Gastrocnemius medialis (tissue), 4 donors: ENCODE measurements at regions not wholly inside any gene's neighbourhood (a gene's known extent, or its start where the extent isn't known, plus 50 kb on each side); places are given as distances from the start of the nearest gene placed in this dataset.

Source experiments
- CTCF ChIP-seq, 5 experiments: fragments of 450-650 bp in 3 of 5; fragments of 200-600 bp in 2 of 5; sonication (generic) in 2 of 5; IDR thresholded peaks in 4 of 5; conservative IDR thresholded peaks in 1 of 5; 1 replicate in 4 of 5; 2 replicates in 1 of 5; pipeline ENCODE4 v1.5.1; 2016 to 2019; ENCODE audit warnings: antibody characterized with exemption in 5 of 5, mild to moderate bottlenecking in 3 of 5, moderate library complexity in 3 of 5
- POLR2A ChIP-seq, 2 donors: fragments of 450-650 bp; IDR thresholded peaks; one replicate each; pipeline ENCODE4 v1.6.1; 2017; ENCODE audit warnings: antibody characterized with exemption in 2 of 2, mild to moderate bottlenecking in 2 of 2, moderate library complexity in 2 of 2

DNA sequence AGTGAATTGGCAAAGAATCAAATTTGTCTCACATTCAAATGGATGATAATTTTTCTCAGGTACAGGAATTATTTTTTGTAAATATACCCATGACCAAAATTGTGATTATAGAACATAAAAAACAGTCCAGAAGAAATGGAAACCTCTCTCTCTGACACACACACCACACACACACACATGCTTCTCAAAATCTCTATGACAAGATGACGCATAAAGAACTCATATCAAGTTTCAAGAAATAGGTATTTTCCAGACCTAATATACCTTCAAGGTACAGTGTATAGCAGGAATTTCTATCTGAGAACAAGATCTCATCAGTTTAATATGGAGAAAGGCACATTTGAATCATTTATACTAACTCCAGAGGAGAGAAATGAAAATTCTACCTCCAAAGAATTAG, 1069.1 kb upstream of the ALCAM start:
- TF ChIP-seq CTCF (IDR thresholded peaks at IDR 0.05 in 4 of 5, conservative IDR thresholded peaks at IDR 0.05 in 1 of 5) (no peak), POLR2A (IDR thresholded peaks at IDR 0.05) (no peak)
